HepG2 (cell line): ENCODE measurements at regions not wholly inside any gene's neighbourhood (a gene's known extent, or its start where the extent isn't known, plus 50 kb on each side); places are given as distances from the start of the nearest gene placed in this dataset.
A peak's percentile ranks its signal among the peaks of the same experiment; 100 is the strongest.

Experiments used
- ATAC-seq: fragments of 200-7000 bp; cut with Tn5 transposase; 3 replicates; pipeline ENCODE4 v1.9.1; 2020; ENCODE audit warnings: mild to moderate bottlenecking, moderate library complexity
- BruUV-seq: library from RNA; stranded (reverse); fragments of 400-500 nt; replicated peaks from 2 replicates; lab custom pipeline; 2021; lab: Mats Ljungman, UMichigan
- CTCF ChIA-PET: fragments of 300-600 bp; formaldehyde crosslinking; extraction: SDS; loops from one replicate; lab custom pipeline; 2021; ENCODE audit warnings: low total read pairs, inconsistent platforms, low intra/inter-chr PET ratio; lab: Yijun Ruan, JAX
- POLR2A ChIA-PET: fragments of 350-600 bp; sonication (Branson Sonifier 250); formaldehyde crosslinking; loops from one replicate; lab custom pipeline; 2020; ENCODE audit warnings: antibody characterized with exemption, inconsistent platforms; lab: Yijun Ruan, JAX
- DNase-seq: peaks from one replicate; pipeline ENCODE4 v3.0.0-alpha.2; 2015; ENCODE audit warnings: low spot score
- FAIRE-seq: peaks from 3 replicates; lab custom pipeline; 2011; peaks lifted over from hg19 to GRCh38; lab: Jason Lieb, UNC
- H2AFZ ChIP-seq: one replicate; pipeline ENCODE4 v1.6.1; 2011; ENCODE audit warnings: low read length, inconsistent platforms
- H3K27ac ChIP-seq: fragments of 300-600 bp; 3 replicates; pipeline ENCODE4 v1.8.0; 2011; ENCODE audit warnings: mixed run types, mild to moderate bottlenecking, mixed read lengths, low read length, inconsistent platforms; ENCODE audit not compliant: insufficient read depth; ENCODE audit errors: extremely low read length
- H3K27me3 ChIP-seq, 2 experiments: fragments of 200-600 bp in 1 of 2; 2 replicates in 1 of 2; 3 replicates in 1 of 2; pipeline versions ENCODE4 v1.6.0 to v1.8.0; 2011; ENCODE audit warnings: low read length in 2 of 2, mild to moderate bottlenecking in 2 of 2, moderate library complexity in 2 of 2, inconsistent platforms in 1 of 2; ENCODE audit not compliant: insufficient read depth in 2 of 2, control insufficient read depth in 1 of 2
- H3K36me3 ChIP-seq, 2 experiments: fragments of 200-600 bp in 1 of 2; replicated peaks in 1 of 2; 2 replicates in 1 of 2; 3 replicates in 1 of 2; pipeline versions ENCODE4 v1.5.1 to v1.8.0; 2011; ENCODE audit warnings: low read length in 2 of 2, inconsistent platforms in 1 of 2; ENCODE audit not compliant: insufficient read depth in 2 of 2, control insufficient read depth in 1 of 2
- H3K4me1 ChIP-seq: 2 replicates; pipeline ENCODE4 v1.5.1; 2012; ENCODE audit warnings: low read length, inconsistent platforms; ENCODE audit not compliant: insufficient read depth
- H3K4me2 ChIP-seq: 2 replicates; pipeline ENCODE4 v1.6.0; 2011; ENCODE audit warnings: low read depth, low read length, inconsistent platforms
- H3K4me3 ChIP-seq, 3 experiments: fragments of 200-600 bp in 1 of 3; sonication (generic), shearing (Covaris generic) in 1 of 3; replicated peaks in 1 of 3; 2 replicates each; pipeline ENCODE4 v1.5.1; 2011 to 2016; ENCODE audit warnings: low read length in 3 of 3, inconsistent platforms in 2 of 3, low read depth in 2 of 3, mild to moderate bottlenecking in 2 of 3, control low read depth in 1 of 3, mixed read lengths in 1 of 3; ENCODE audit not compliant: insufficient read depth in 1 of 3
- H3K79me2 ChIP-seq: one replicate; pipeline ENCODE4 v1.6.1; 2011; ENCODE audit warnings: low read length, inconsistent platforms; ENCODE audit not compliant: insufficient read depth
- H3K9ac ChIP-seq: 2 replicates; pipeline ENCODE4 v1.6.0; 2011; ENCODE audit warnings: mild to moderate bottlenecking, low read depth, low read length, inconsistent platforms; ENCODE audit not compliant: insufficient read depth
- H3K9me3 ChIP-seq: 2 replicates; pipeline ENCODE4 v1.5.1; 2012; ENCODE audit warnings: mild to moderate bottlenecking, low read length
- H4K20me1 ChIP-seq: 2 replicates; pipeline ENCODE4 v1.6.0; 2011; ENCODE audit warnings: inconsistent platforms, mild to moderate bottlenecking, low read length, moderate library complexity; ENCODE audit not compliant: insufficient read depth
- AFF4 ChIP-seq: sonication (generic); formaldehyde crosslinking; IDR thresholded peaks from 2 replicates; pipeline ENCODE4 v1.4.0; 2020; ENCODE audit warnings: missing genetic modification reagents
- AHR ChIP-seq: IDR thresholded peaks from 2 replicates; pipeline ENCODE4 v1.6.1; 2018; ENCODE audit warnings: missing genetic modification reagents, missing compliant biosample characterization
- CREB1 ChIP-seq, 2 experiments: fragments of 450-650 bp in 1 of 2; IDR thresholded peaks; 2 replicates each; pipeline ENCODE4 v1.6.1; 2016 to 2017; ENCODE audit warnings: control low read depth in 1 of 2, mild to moderate bottlenecking in 1 of 2, missing compliant biosample characterization in 1 of 2, missing genetic modification characterization in 1 of 2
- HES4 ChIP-seq: sonication (generic); formaldehyde crosslinking; IDR thresholded peaks from 2 replicates; pipeline ENCODE4 v1.9.0; 2021; ENCODE audit warnings: mild to moderate bottlenecking, missing genetic modification reagents, borderline replicate concordance
- KDM4B ChIP-seq: sonication (generic); formaldehyde crosslinking; IDR thresholded peaks from 2 replicates; pipeline ENCODE4 v1.4.0; 2020; ENCODE audit warnings: missing genetic modification reagents
- MAFF ChIP-seq: IDR thresholded peaks from 2 replicates; pipeline ENCODE4 v1.6.1; 2011; ENCODE audit warnings: low read depth, low read length, improper control_type of control experiment
- MAFK ChIP-seq, 2 experiments: IDR thresholded peaks in 1 of 2; conservative IDR thresholded peaks in 1 of 2; 2 replicates each; pipeline ENCODE4 v1.6.1; 2011; ENCODE audit warnings: improper control_type of control experiment in 2 of 2, low read length in 2 of 2
- MLX ChIP-seq: IDR thresholded peaks from 2 replicates; pipeline ENCODE4 v1.6.1; 2016
- ONECUT2 ChIP-seq: sonication (generic); formaldehyde crosslinking; IDR thresholded peaks from 2 replicates; pipeline ENCODE4 v1.4.0; 2020; ENCODE audit warnings: missing genetic modification reagents
- SAP130 ChIP-seq: IDR thresholded peaks from 2 replicates; pipeline ENCODE4 v1.6.1; 2016; ENCODE audit warnings: low read depth
- SMARCE1 ChIP-seq: fragments of 450-650 bp; IDR thresholded peaks from 2 replicates; pipeline ENCODE4 v1.6.1; 2017; ENCODE audit warnings: borderline replicate concordance
- SRSF1 ChIP-seq: fragments of 200-400 bp; formaldehyde crosslinking; optimal IDR thresholded peaks from 2 replicates; pipeline ENCODE3; 2017; ENCODE audit warnings: mild to moderate bottlenecking, low read depth, low read length, moderate library complexity
- SRY ChIP-seq: sonication (generic); formaldehyde crosslinking; IDR thresholded peaks from 2 replicates; pipeline ENCODE4 v1.8.0; 2022; ENCODE audit warnings: mild to moderate bottlenecking, missing genetic modification reagents
- TSC22D2 ChIP-seq: sonication (generic); formaldehyde crosslinking; IDR thresholded peaks from 2 replicates; pipeline ENCODE4 v1.5.1; 2020; ENCODE audit warnings: missing genetic modification reagents, mild to moderate bottlenecking, borderline replicate concordance
- ZNF10 ChIP-seq: sonication (generic); formaldehyde crosslinking; IDR thresholded peaks from 2 replicates; pipeline ENCODE4 v1.4.0; 2020; ENCODE audit warnings: mild to moderate bottlenecking, low read depth, missing genetic modification reagents, borderline replicate concordance
- ZNF143 ChIP-seq: sonication (generic); formaldehyde crosslinking; IDR thresholded peaks from 2 replicates; pipeline ENCODE4 v1.4.0; 2020; ENCODE audit warnings: missing genetic modification reagents
- WGBS: methylation state at CpG from one replicate; pipeline ENCODE4 v1.1.6; 2017; ENCODE audit warnings: low lambda C conversion rate; 5-methylcytosine and 5-hydroxymethylcytosine counted together
- in situ Hi-C: cut with HindIII; loops from 2 replicates; pipeline ENCODE4 v1.10.0; 2017; ENCODE audit warnings: low pct_unique_long_range_greater_than_20kb; ENCODE audit not compliant: extremely low pct_ligation_motif_present
- intact Hi-C: fragments of 100-400 bp; cut with micrococcal nuclease; formaldehyde crosslinking; loops from one replicate; pipeline ENCODE4 v1.10.0; 2022; ENCODE audit not compliant: unreplicated experiment

- Histone ChIP-seq H3K4me2 (no peak overlapping the region), H3K27ac (no peak overlapping the region), H3K4me3 (no peak overlapping the region), H3K36me3 (no peaks in the 10 kb centered on the region), H3K27me3 (peaks cover 3 to 4% of the 10 kb centered on the region in 2 experiments; a peak in 1 of 5 replicates), H2AFZ (no peak overlapping the region), H3K79me2 (no peaks in the 10 kb centered on the region), H3K9ac (no peak overlapping the region), H3K4me1 (no peaks in the 10 kb centered on the region), H3K9me3 (no peaks in the 10 kb centered on the region), H4K20me1 (no peaks in the 10 kb centered on the region)
- TF ChIP-seq SRSF1, result no peak
- peak; percentile 55 to 61 for TF ChIP-seq MAFK (conservative IDR thresholded peaks at IDR 0.05 in 1 of 2, IDR thresholded peaks at IDR 0.05 in 1 of 2; ENCODE audit: low read length in 2 of 2)
- peak; percentile 53 for TF ChIP-seq MAFF
- TF ChIP-seq ZNF143, result no peak
- POLR2A ChIA-PET, result no interaction called here
- in situ Hi-C loops, result no loop called here
- WGBS, result 26% methylated on average over 4 of the region's 4 CpGs
- CTCF ChIA-PET, result no interaction called here
- no peak for ATAC-seq
- BruUV-seq, result no TSS peak
- no peak for FAIRE-seq
- intact Hi-C loops, result no loop called here
- DNase-seq, result no peak
These were observed 128.6 kb downstream of the PTCSC3 start for GRCh38 chr14:36047912-36048311.

GRCh38 chr14:36035675-36036074, 140.8 kb downstream of the PTCSC3 start:
- in situ Hi-C loops, result no loop called here
- POLR2A ChIA-PET, result no interaction called here
- TF ChIP-seq AHR (CRISPR knock-in tag) (no peak), CREB1 (IDR thresholded peaks at IDR 0.05) (no peak), CREB1 (CRISPR knock-in tag; IDR thresholded peaks at IDR 0.05) (no peak), MLX (CRISPR knock-in tag) (no peak), TSC22D2 (CRISPR knock-in tag) (no peak), HES4 (no peak), SRY (CRISPR knock-in tag) (no peak), SMARCE1 (no peak), ZNF10 (CRISPR knock-in tag) (no peak), AFF4 (CRISPR knock-in tag) (no peak), SAP130 (CRISPR knock-in tag) (no peak), KDM4B (CRISPR knock-in tag) (no peak), ONECUT2 (CRISPR knock-in tag) (no peak)

More at GRCh38 chr14:36035675-36036074, 140.8 kb downstream of the PTCSC3 start:
- Histone ChIP-seq H3K9me3 (no peaks in the 10 kb centered on the region), H3K36me3 (no peaks in the 10 kb centered on the region), H2AFZ (no peak overlapping the region), H3K27me3 (peaks cover 0 to 6% of the 10 kb centered on the region in 2 experiments; a peak in 1 of 5 replicates), H3K4me2 (no peak overlapping the region), H3K27ac (no peak overlapping the region), H3K9ac (no peak overlapping the region), H3K4me3 (no peak overlapping the region), H3K4me1 (no peaks in the 10 kb centered on the region), H3K79me2 (no peaks in the 10 kb centered on the region), H4K20me1 (no peaks in the 10 kb centered on the region)
- FAIRE-seq, result no peak
- CTCF ChIA-PET, result no interaction called here
- WGBS, result 16% methylated on average over 2 of the region's 2 CpGs
- intact Hi-C loops, result no loop called here
- no peak for ATAC-seq
- DNase-seq, result no peak
- BruUV-seq, result no TSS peak
